Mesenchymal stem cell (in vitro differentiated cells and primary cell): ENCODE measurements at regions not wholly inside any gene's neighbourhood (a gene's known extent, or its start where the extent isn't known, plus 50 kb on each side); places are given as distances from the start of the nearest gene placed in this dataset.
"Not testable (repeated sequence)": the region's sequence is repeated elsewhere in the genome, so short reads cannot be mapped to it uniquely, and the experiment has no call there.

Experiments used
- DNase-seq: peaks from one replicate; pipeline ENCODE4 v3.0.0-alpha.2; 2013
- H2AFZ ChIP-seq: one replicate; pipeline ENCODE4 v1.6.1; 2013; ENCODE audit warnings: low read depth, mild to moderate bottlenecking, control low read depth, inconsistent platforms, low read length, moderate library complexity
- H2AK5ac ChIP-seq: 2 replicates; pipeline ENCODE4 v1.6.1; 2013; ENCODE audit warnings: low read length, moderate library complexity, mild to moderate bottlenecking, inconsistent platforms; ENCODE audit not compliant: severe bottlenecking
- H2BK120ac ChIP-seq: one replicate; pipeline ENCODE4 v1.6.1; 2013; ENCODE audit warnings: low read depth, mild to moderate bottlenecking, inconsistent platforms, low read length, moderate library complexity
- H2BK12ac ChIP-seq, 2 experiments: one replicate each; pipeline ENCODE4 v1.6.1; 2013; ENCODE audit warnings: inconsistent platforms in 2 of 2, low read length in 2 of 2, mild to moderate bottlenecking in 2 of 2, moderate library complexity in 2 of 2, control low read depth in 1 of 2
- H2BK15ac ChIP-seq: one replicate; pipeline ENCODE4 v1.6.1; 2013; ENCODE audit warnings: mild to moderate bottlenecking, low read depth, inconsistent platforms; ENCODE audit not compliant: poor library complexity, severe bottlenecking
- H2BK5ac ChIP-seq: 2 replicates; pipeline ENCODE4 v1.6.1; 2013; ENCODE audit warnings: low read depth, mild to moderate bottlenecking, low read length, control low read depth, inconsistent platforms; ENCODE audit not compliant: poor library complexity, severe bottlenecking
- H3K14ac ChIP-seq, 2 experiments: one replicate each; pipeline ENCODE4 v1.6.1; 2013; ENCODE audit warnings: inconsistent platforms in 2 of 2, low read length in 2 of 2, control low read depth in 1 of 2, mild to moderate bottlenecking in 1 of 2, moderate library complexity in 1 of 2
- H3K18ac ChIP-seq, 2 experiments: one replicate each; pipeline ENCODE4 v1.6.1; 2013; ENCODE audit warnings: inconsistent platforms in 2 of 2, low read length in 2 of 2, control low read depth in 1 of 2, low read depth in 1 of 2, mild to moderate bottlenecking in 1 of 2
- H3K23ac ChIP-seq, 2 experiments: one replicate each; pipeline ENCODE4 v1.6.1; 2013; ENCODE audit warnings: inconsistent platforms in 2 of 2, low read length in 2 of 2, mild to moderate bottlenecking in 2 of 2, moderate library complexity in 2 of 2, control low read depth in 1 of 2
- H3K27ac ChIP-seq: 2 replicates; pipeline ENCODE4 v1.5.1; 2013; ENCODE audit warnings: mild to moderate bottlenecking, moderate library complexity, low read length, control low read depth, inconsistent platforms; ENCODE audit not compliant: poor library complexity, severe bottlenecking
- H3K27me3 ChIP-seq, 2 experiments: 2 replicates each; pipeline versions ENCODE4 v1.6.1 to v1.7.0; 2013; ENCODE audit warnings: low read length in 2 of 2, mild to moderate bottlenecking in 2 of 2, moderate library complexity in 2 of 2, control low read depth in 1 of 2, inconsistent platforms in 1 of 2; ENCODE audit not compliant: control insufficient read depth in 1 of 2, insufficient read depth in 1 of 2
- H3K36me3 ChIP-seq, 2 experiments: 2 replicates each; pipeline versions ENCODE4 v1.6.1 to v1.7.0; 2013; ENCODE audit warnings: low read length in 2 of 2, control low read depth in 1 of 2, inconsistent platforms in 1 of 2, low read depth in 1 of 2, mild to moderate bottlenecking in 1 of 2; ENCODE audit not compliant: insufficient read depth in 2 of 2, control insufficient read depth in 1 of 2
- H3K4ac ChIP-seq, 2 experiments: one replicate each; pipeline ENCODE4 v1.6.1; 2013; ENCODE audit warnings: inconsistent platforms in 2 of 2, low read length in 2 of 2, mild to moderate bottlenecking in 2 of 2, moderate library complexity in 2 of 2, control low read depth in 1 of 2, low read depth in 1 of 2
- H3K4me1 ChIP-seq: 2 replicates; pipeline ENCODE4 v1.6.1; 2013; ENCODE audit warnings: low read depth, low read length, control low read depth; ENCODE audit not compliant: control insufficient read depth, insufficient read depth
- H3K4me2 ChIP-seq: 2 replicates; pipeline ENCODE4 v1.6.1; 2013; ENCODE audit warnings: low read length, mild to moderate bottlenecking, inconsistent platforms; ENCODE audit not compliant: poor library complexity, severe bottlenecking
- H3K4me3 ChIP-seq, 2 experiments: 2 replicates each; pipeline versions ENCODE4 v1.5.1 to v1.7.0; 2013; ENCODE audit warnings: low read length in 2 of 2, mild to moderate bottlenecking in 2 of 2, control low read depth in 1 of 2, low read depth in 1 of 2; ENCODE audit not compliant: insufficient read depth in 1 of 2
- H3K79me1 ChIP-seq: replicated peaks from 2 replicates; pipeline ENCODE4 v1.6.1; 2013; ENCODE audit warnings: mild to moderate bottlenecking, control low read depth, low read length, inconsistent platforms; ENCODE audit not compliant: poor library complexity, severe bottlenecking
- H3K9ac ChIP-seq: 2 replicates; pipeline ENCODE4 v1.7.0; 2013; ENCODE audit warnings: mild to moderate bottlenecking, low read length, moderate library complexity
- H3K9me3 ChIP-seq: 2 replicates; pipeline ENCODE4 v1.7.0; 2013; ENCODE audit warnings: mild to moderate bottlenecking, low read length; ENCODE audit not compliant: control insufficient read depth
- H4K8ac ChIP-seq: one replicate; pipeline ENCODE4 v1.6.1; 2013; ENCODE audit warnings: inconsistent platforms, mild to moderate bottlenecking, low read length, moderate library complexity
- H4K91ac ChIP-seq: one replicate; pipeline ENCODE4 v1.6.1; 2013; ENCODE audit warnings: mild to moderate bottlenecking, low read length, inconsistent platforms
- WGBS: methylation state at CpG from one replicate; pipeline ENCODE4 v1.1.7; 2013; ENCODE audit warnings: mixed read lengths; 5-methylcytosine and 5-hydroxymethylcytosine counted together

DNA sequence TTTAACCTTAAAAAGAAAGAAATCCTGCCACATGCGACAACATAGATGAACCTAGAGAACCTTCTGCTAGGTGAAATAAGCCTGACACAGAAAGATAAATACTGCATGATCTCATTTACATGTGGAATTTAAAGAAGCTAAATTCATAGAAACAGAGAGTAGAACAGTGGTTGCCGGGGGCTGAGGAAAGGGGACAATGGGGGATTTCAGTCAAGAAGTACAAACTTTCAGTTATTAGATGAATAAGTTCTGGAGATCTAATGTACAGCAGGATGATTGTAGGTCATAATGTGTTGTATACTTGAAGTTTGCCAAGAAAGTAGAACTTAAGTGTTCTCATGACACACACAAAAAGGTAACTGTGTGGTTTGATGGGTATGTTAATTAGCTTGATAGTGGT, 204.3 kb upstream of the PRSS16 start:
- Histone ChIP-seq H3K9ac (no peak overlapping the region), H3K4ac (no peak overlapping the region), H3K4me1 (no peaks in the 10 kb centered on the region), H3K36me3 (no peaks in the 10 kb centered on the region), H3K14ac (no peak overlapping the region), H3K4me3 (no peak overlapping the region), H2BK120ac (no peak overlapping the region), H2BK15ac (no peak overlapping the region), H4K8ac (no peak overlapping the region), H3K4me2 (no peak overlapping the region), H2AFZ (no peak overlapping the region), H2BK12ac (no peak overlapping the region), H2AK5ac (no peak overlapping the region), H3K79me1 (no peaks in the 10 kb centered on the region), H4K91ac (no peak overlapping the region), H3K23ac (no peak overlapping the region), H3K27ac (no peak overlapping the region), H3K27me3 (peaks cover 0 to 12% of the 10 kb centered on the region in 2 experiments), H3K18ac (no peak overlapping the region), H3K9me3 (no peaks in the 10 kb centered on the region), H2BK5ac (no peak overlapping the region)
- no peak for DNase-seq
- WGBS, result 90% methylated on average over 1 of the region's 2 CpGs

GRCh38 chr6:27045131-27045530, 202.4 kb upstream of the PRSS16 start:
- H3K14ac ChIP-seq, H3K4me2 ChIP-seq, H2BK120ac ChIP-seq, H2BK5ac ChIP-seq, H4K91ac ChIP-seq, H2BK12ac ChIP-seq, H3K79me1 ChIP-seq, H3K27ac ChIP-seq, DNase-seq, H3K4ac ChIP-seq, H3K4me1 ChIP-seq, H3K27me3 ChIP-seq, H2AFZ ChIP-seq, H3K9ac ChIP-seq, H3K9me3 ChIP-seq, H2AK5ac ChIP-seq, H3K18ac ChIP-seq, H3K23ac ChIP-seq, H3K36me3 ChIP-seq, H4K8ac ChIP-seq, H3K4me3 ChIP-seq, H2BK15ac ChIP-seq: not testable (repeated sequence)
- WGBS, result 96% methylated on average over 26 of the region's 26 CpGs

DNA sequence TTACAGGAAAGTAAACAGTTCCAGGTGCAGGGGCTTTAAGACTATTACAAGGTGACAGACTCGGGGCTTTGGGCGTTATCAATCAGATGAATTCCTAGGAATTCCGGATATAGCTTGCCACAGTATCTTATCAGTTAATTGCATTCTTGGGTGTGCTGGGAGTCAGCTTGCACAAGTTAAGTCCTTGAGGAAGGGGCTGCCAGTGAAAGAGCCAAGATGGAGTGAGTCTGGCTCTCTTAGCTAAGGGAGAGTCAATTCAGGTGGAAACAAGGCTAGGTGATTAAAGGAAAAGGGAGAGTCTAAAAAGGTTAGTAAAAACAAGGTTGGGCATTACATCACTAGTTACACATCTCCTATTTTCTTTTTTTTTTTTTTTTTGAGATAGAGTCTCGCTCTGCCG, 199.8 kb upstream of the PRSS16 start:
- H2BK5ac ChIP-seq, H2AK5ac ChIP-seq, H3K27ac ChIP-seq, H4K91ac ChIP-seq, H4K8ac ChIP-seq, H3K18ac ChIP-seq, H3K4me1 ChIP-seq, H3K27me3 ChIP-seq, H3K4me2 ChIP-seq, H2BK15ac ChIP-seq, H3K4me3 ChIP-seq, H2BK120ac ChIP-seq, H2AFZ ChIP-seq, H3K23ac ChIP-seq, DNase-seq, H3K14ac ChIP-seq, H2BK12ac ChIP-seq, H3K79me1 ChIP-seq, H3K9me3 ChIP-seq, H3K36me3 ChIP-seq, H3K4ac ChIP-seq, H3K9ac ChIP-seq: not testable (repeated sequence)
- 18% methylated on average over 3 of the region's 5 CpGs for WGBS

DNA sequence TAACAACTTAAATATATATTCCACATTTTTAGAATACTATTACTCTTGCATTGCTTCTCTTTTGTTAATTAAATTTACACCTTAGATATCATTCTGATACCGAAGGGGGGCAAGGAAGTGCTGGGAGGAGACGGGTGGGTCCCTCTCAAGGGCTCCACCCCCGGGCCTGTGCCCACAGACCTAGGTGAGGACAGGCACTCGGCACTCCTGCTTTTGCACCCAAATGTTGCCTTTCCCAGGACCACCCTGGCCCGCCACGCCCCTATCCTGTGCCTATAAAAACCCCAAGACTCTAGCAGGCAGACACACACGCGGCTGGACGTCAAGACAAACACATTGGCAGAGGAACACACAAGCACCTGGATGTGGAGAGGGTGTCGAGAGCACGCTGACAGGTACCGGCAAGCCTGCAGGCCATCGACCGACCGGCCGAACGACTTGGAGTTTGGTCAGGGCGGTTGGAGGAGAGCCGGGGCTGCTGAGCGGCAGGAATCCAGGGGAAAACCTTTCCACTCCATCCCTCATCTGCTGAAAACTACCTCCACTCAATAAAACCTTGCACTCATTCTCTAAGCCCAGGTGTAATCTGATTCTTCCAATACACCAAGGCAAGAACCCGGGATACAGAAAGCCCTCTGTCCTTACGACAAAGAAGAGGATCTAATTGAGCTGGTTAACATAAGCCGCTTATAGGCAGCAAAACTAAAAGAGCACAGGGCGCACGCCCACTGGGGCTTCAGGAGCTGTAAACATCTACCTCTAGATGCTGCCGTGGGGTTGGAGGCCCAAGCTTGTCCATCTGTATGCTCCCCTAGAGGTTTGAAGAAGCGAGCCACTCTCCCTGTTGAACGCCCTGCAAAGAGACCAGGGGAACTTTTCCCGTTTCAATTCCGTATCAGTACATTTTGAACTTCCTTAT, 197.4 kb upstream of the PRSS16 start:
- H3K9me3 ChIP-seq, result no peaks in the 10 kb centered on the region

More for the DNA sequence above, 197.4 kb upstream of the PRSS16 start:
- Histone ChIP-seq H3K14ac (no peak overlapping the region), H3K4me1 (peaks cover 3% of the 10 kb centered on the region), H3K79me1 (no peaks in the 10 kb centered on the region), H3K4me2 (no peak overlapping the region), H4K8ac (no peak overlapping the region), H3K4me3 (no peak overlapping the region), H3K27me3 (no peaks in the 10 kb centered on the region), H3K9ac (no peak overlapping the region), H3K4ac (no peak overlapping the region), H3K23ac (no peak overlapping the region), H3K36me3 (no peaks in the 10 kb centered on the region), H3K27ac (no peak overlapping the region), H2BK12ac (no peak overlapping the region), H2AK5ac (no peak overlapping the region), H2AFZ (no peak overlapping the region), H4K91ac (no peak overlapping the region), H2BK5ac (no peak overlapping the region), H2BK120ac (no peak overlapping the region), H3K18ac (no peak overlapping the region), H2BK15ac (no peak overlapping the region)
- WGBS, result 87% methylated on average over 27 of the region's 30 CpGs
- no peak for DNase-seq
